ENCODE measurements at regions not wholly inside any gene's neighbourhood (a gene's known extent, or its start where the extent isn't known, plus 50 kb on each side); places are given as distances from the start of the nearest gene placed in this dataset.

- no peak for DNase-seq (ENCODE audit: low spot score)
- in situ Hi-C loops (cut with MboI; ENCODE audit: low sequenced_read_pairs, unreplicated experiment): no loop called here
- TF ChIP-seq, protein P1, sequence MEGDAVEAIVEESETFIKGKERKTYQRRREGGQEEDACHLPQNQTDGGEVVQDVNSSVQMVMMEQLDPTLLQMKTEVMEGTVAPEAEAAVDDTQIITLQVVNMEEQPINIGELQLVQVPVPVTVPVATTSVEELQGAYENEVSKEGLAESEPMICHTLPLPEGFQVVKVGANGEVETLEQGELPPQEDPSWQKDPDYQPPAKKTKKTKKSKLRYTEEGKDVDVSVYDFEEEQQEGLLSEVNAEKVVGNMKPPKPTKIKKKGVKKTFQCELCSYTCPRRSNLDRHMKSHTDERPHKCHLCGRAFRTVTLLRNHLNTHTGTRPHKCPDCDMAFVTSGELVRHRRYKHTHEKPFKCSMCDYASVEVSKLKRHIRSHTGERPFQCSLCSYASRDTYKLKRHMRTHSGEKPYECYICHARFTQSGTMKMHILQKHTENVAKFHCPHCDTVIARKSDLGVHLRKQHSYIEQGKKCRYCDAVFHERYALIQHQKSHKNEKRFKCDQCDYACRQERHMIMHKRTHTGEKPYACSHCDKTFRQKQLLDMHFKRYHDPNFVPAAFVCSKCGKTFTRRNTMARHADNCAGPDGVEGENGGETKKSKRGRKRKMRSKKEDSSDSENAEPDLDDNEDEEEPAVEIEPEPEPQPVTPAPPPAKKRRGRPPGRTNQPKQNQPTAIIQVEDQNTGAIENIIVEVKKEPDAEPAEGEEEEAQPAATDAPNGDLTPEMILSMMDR (IDR thresholded peaks at IDR 0.05; ENCODE audit: borderline replicate concordance, control extremely low read depth, extremely low read depth, insufficient read depth, missing control alignments): no peak
These were observed 176.8 kb upstream of the AHR start for GRCh38 chr7:17121671-17122070.

GRCh38 chr7:17123020-17123419 lies 175.4 kb upstream of the AHR start:
- no peak for DNase-seq (ENCODE audit: low spot score)
- in situ Hi-C loops (cut with MboI; ENCODE audit: low sequenced_read_pairs, unreplicated experiment): no loop called here
- TF ChIP-seq, protein P1 (IDR thresholded peaks at IDR 0.05; ENCODE audit: borderline replicate concordance, control extremely low read depth, extremely low read depth, insufficient read depth, missing control alignments): no peak

GRCh38 chr7:17126413-17127268 lies 171.8 kb upstream of the AHR start:
- in situ Hi-C loops (cut with MboI; ENCODE audit: low sequenced_read_pairs, unreplicated experiment): no loop called here
- TF ChIP-seq, protein P1 (IDR thresholded peaks at IDR 0.05; ENCODE audit: borderline replicate concordance, control extremely low read depth, extremely low read depth, insufficient read depth, missing control alignments): no peak
- DNase-seq (ENCODE audit: low spot score): peak; percentile 30

DNA sequence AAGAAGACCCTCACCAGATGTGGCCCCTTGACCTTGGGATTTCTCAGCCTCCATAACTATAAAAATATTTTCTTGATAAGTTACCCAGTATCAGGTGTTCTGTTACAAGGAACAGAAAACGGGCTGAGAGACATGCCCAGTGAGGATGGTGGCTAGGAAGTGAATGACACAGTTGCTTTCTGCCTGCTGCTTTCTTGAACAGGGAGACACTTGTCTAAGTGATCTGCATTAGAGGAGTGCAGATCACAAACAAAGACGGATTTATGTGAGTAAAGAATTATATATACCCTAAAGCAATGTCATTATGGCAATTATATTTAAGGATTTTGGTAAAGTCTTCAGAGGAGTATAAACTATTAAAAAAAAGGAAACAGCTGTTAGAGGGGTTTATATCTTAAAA lies 169.2 kb upstream of the AHR start:
- in situ Hi-C loops (cut with MboI; ENCODE audit: low sequenced_read_pairs, unreplicated experiment): no loop called here
- DNase-seq (ENCODE audit: low spot score): no peak
- TF ChIP-seq, protein P1 (IDR thresholded peaks at IDR 0.05; ENCODE audit: borderline replicate concordance, control extremely low read depth, extremely low read depth, insufficient read depth, missing control alignments): no peak

DNA sequence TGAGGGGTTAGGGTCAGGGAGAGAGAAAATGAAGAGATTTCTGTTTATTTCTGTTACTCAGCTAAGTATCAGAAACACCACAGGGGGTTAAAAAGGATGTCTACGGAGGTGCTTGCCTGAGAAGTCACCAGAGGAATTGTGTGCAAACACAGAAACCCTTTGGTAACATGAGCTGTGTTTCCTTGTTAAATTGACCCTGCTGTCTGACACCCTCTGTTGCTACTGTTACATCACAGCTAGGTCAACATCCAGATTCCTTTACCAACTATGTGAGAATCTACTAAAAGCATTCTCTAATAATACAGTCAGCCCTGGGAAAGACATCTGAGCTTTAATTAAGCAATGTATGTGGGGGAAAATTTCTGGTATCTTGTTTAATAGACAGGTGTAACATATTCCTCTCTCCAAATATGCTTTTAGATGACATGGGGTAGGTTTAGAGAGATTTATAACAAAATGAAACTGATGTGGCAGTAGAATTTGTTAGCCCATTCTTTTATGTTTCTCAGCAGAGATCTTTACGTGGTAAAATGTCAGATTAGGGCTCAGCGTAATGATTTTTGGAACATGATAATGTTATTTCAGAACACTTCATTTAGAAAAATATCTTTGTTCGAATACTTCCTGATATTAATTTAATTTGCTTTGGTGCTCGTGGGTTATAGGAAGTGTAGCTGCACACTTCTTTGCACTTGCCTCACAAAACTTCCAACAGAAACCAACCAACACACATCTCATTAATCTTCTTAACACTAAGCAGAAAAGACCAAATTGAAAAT lies 168.0 kb upstream of the AHR start:
- TF ChIP-seq, protein P1 (IDR thresholded peaks at IDR 0.05; ENCODE audit: borderline replicate concordance, control extremely low read depth, extremely low read depth, insufficient read depth, missing control alignments): no peak
- in situ Hi-C loops (cut with MboI; ENCODE audit: low sequenced_read_pairs, unreplicated experiment): no loop called here
- no peak for DNase-seq (ENCODE audit: low spot score)

DNA sequence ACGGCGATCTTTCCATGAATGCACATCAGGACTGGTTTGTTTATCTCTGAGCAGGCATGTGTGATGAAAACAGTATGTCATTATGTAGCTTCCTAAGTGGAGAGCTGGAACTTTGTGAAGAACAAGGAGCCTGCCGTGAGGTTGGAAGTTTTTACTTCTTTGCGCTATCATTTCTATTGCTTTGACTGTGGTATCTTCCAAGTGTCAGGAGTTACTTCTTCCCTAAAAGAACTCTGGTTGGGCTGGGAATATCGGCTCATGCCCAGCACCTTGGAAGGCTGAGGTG lies 167.4 kb upstream of the AHR start:
- in situ Hi-C loops (cut with MboI; ENCODE audit: low sequenced_read_pairs, unreplicated experiment): no loop called here
- no peak for DNase-seq (ENCODE audit: low spot score)
- TF ChIP-seq, protein P1 (IDR thresholded peaks at IDR 0.05; ENCODE audit: borderline replicate concordance, control extremely low read depth, extremely low read depth, insufficient read depth, missing control alignments): no peak
